DND-41 (cell line): ENCODE measurements at regions not wholly inside any gene's neighbourhood (a gene's known extent, or its start where the extent isn't known, plus 50 kb on each side); places are given as distances from the start of the nearest gene placed in this dataset.

Source experiments
- ATAC-seq: fragments of 200-7000 bp; cut with Tn5 transposase; 3 replicates; pipeline ENCODE4 v1.9.1; 2021; ENCODE audit warnings: low read depth; ENCODE audit not compliant: insufficient read depth
- DNase-seq: peaks from one replicate; pipeline ENCODE4 v3.0.0-alpha.2; 2020
- H2AFZ ChIP-seq: 2 replicates; pipeline ENCODE4 v1.6.0; 2012; ENCODE audit warnings: low read depth, low read length
- H3K27ac ChIP-seq: 2 replicates; pipeline ENCODE4 v1.5.1; 2012; ENCODE audit warnings: low read length, inconsistent platforms
- H3K27me3 ChIP-seq: fragments of 200-600 bp; sonication (generic); 2 replicates; pipeline ENCODE4 v1.6.0; 2012; ENCODE audit warnings: low read length, mild to moderate bottlenecking, inconsistent platforms; ENCODE audit not compliant: insufficient read depth, poor library complexity
- H3K36me3 ChIP-seq: 2 replicates; pipeline ENCODE4 v1.5.1; 2012; ENCODE audit warnings: low read length, inconsistent platforms; ENCODE audit not compliant: insufficient read depth
- H3K4me1 ChIP-seq: 2 replicates; pipeline ENCODE4 v1.5.1; 2012; ENCODE audit warnings: mild to moderate bottlenecking, low read length; ENCODE audit not compliant: insufficient read depth
- H3K4me2 ChIP-seq: 2 replicates; pipeline ENCODE4 v1.6.0; 2012; ENCODE audit warnings: mild to moderate bottlenecking, moderate library complexity, low read length, inconsistent platforms; ENCODE audit not compliant: insufficient read depth
- H3K4me3 ChIP-seq, 2 experiments: fragments of 200-600 bp in 1 of 2; shearing (Covaris generic) in 1 of 2; 2 replicates each; pipeline ENCODE4 v1.5.1; 2012 to 2016; ENCODE audit warnings: inconsistent platforms in 2 of 2, low read length in 2 of 2, mild to moderate bottlenecking in 2 of 2, low read depth in 1 of 2, moderate library complexity in 1 of 2
- H3K79me2 ChIP-seq: 2 replicates; pipeline ENCODE4 v1.6.0; 2012; ENCODE audit warnings: low read length, inconsistent platforms; ENCODE audit not compliant: insufficient read depth
- H3K9ac ChIP-seq: 2 replicates; pipeline ENCODE4 v1.6.0; 2012; ENCODE audit warnings: low read depth, mild to moderate bottlenecking, inconsistent platforms, low read length, moderate library complexity
- H3K9me3 ChIP-seq: 2 replicates; pipeline ENCODE4 v1.5.1; 2012; ENCODE audit warnings: low read length, moderate library complexity, mild to moderate bottlenecking, inconsistent platforms; ENCODE audit not compliant: insufficient read depth, severe bottlenecking
- H4K20me1 ChIP-seq: 2 replicates; pipeline ENCODE4 v1.6.0; 2012; ENCODE audit warnings: low read length; ENCODE audit not compliant: insufficient read depth
- CTCF ChIP-seq: IDR thresholded peaks from 2 replicates; pipeline ENCODE4 v1.5.1; 2012; ENCODE audit warnings: borderline replicate concordance, low read length, moderate library complexity, mild to moderate bottlenecking; ENCODE audit not compliant: poor library complexity, severe bottlenecking; ENCODE audit errors: extremely low read depth
- EZH2 ChIP-seq: IDR thresholded peaks from 3 replicates; pipeline ENCODE4 v1.6.1; 2012; ENCODE audit warnings: borderline replicate concordance, low read depth, mild to moderate bottlenecking, moderate library complexity, low read length, inconsistent platforms; ENCODE audit not compliant: severe bottlenecking

- peak; percentile 37 for DNase-seq
- Histone ChIP-seq H3K27me3 (peaks cover 8% of the 10 kb centered on the region), H3K4me2 (no peak overlapping the region), H4K20me1 (no peaks in the 10 kb centered on the region), H3K36me3 (no peaks in the 10 kb centered on the region), H3K4me3 (no peak overlapping the region), H3K9me3 (no peaks in the 10 kb centered on the region), H3K79me2 (no peaks in the 10 kb centered on the region), H2AFZ (no peak overlapping the region), H3K27ac (no peak overlapping the region), H3K4me1 (no peaks in the 10 kb centered on the region), H3K9ac (no peak overlapping the region)
- TF ChIP-seq CTCF: peak; percentile 62
- no peak for TF ChIP-seq EZH2
- ATAC-seq: no peak
These were observed 82.8 kb upstream of the SEC11C start for GRCh38 chr18:59056706-59057492.

GRCh38 chr18:59057493-59057795 lies 82.2 kb upstream of the SEC11C start:
- no peak overlapping the region for H3K27ac ChIP-seq
- TF ChIP-seq CTCF (no peak), EZH2 (no peak)
- H3K4me2 ChIP-seq: no peak overlapping the region
- H3K36me3 ChIP-seq: no peaks in the 10 kb centered on the region
- ATAC-seq (no peak), DNase-seq (no peak)
- no peaks in the 10 kb centered on the region for H3K9me3 ChIP-seq
- no peaks in the 10 kb centered on the region for H3K4me1 ChIP-seq
- H4K20me1 ChIP-seq: no peaks in the 10 kb centered on the region
- no peaks in the 10 kb centered on the region for H3K79me2 ChIP-seq
- H3K9ac ChIP-seq: no peak overlapping the region
- H2AFZ ChIP-seq: no peak overlapping the region
- H3K4me3 ChIP-seq: no peak overlapping the region
- H3K27me3 ChIP-seq: peaks cover 8% of the 10 kb centered on the region

GRCh38 chr18:59057969-59058368 lies 81.7 kb upstream of the SEC11C start:
- no peak for TF ChIP-seq EZH2
- no peak for TF ChIP-seq CTCF
- Histone ChIP-seq H3K4me2 (no peak overlapping the region), H3K4me3 (no peak overlapping the region), H3K79me2 (no peaks in the 10 kb centered on the region), H3K27me3 (peaks cover 8% of the 10 kb centered on the region), H2AFZ (no peak overlapping the region), H3K4me1 (no peaks in the 10 kb centered on the region), H3K9me3 (no peaks in the 10 kb centered on the region), H4K20me1 (no peaks in the 10 kb centered on the region), H3K36me3 (no peaks in the 10 kb centered on the region), H3K27ac (no peak overlapping the region), H3K9ac (no peak overlapping the region)
- ATAC-seq (no peak), DNase-seq (no peak)
